Posterior vena cava (tissue), 2 donors: ENCODE measurements at regions not wholly inside any gene's neighbourhood (a gene's known extent, or its start where the extent isn't known, plus 50 kb on each side); places are given as distances from the start of the nearest gene placed in this dataset.
"Not testable (repeated sequence)": the region's sequence is repeated elsewhere in the genome, so short reads cannot be mapped to it uniquely, and the experiment has no call there.

Source experiments
- DNase-seq: peaks from one replicate; pipeline ENCODE4 v3.0.0-alpha.2; 2020; ENCODE audit warnings: low spot score
- intact Hi-C, 2 donors: fragments of 100-400 bp; cut with DNase I; formaldehyde crosslinking; loops; one replicate each; pipeline versions ENCODE4 v1.14.1 to v1.14.2; 2022 to 2023
- donor health status: DM: yes; HTN: yes; CAD: no.
- donor health status: DM: yes; HTN: yes; CAD: no.

GRCh38 chr2:57368190-57368589, 678.4 kb upstream of the VRK2 start:
- intact Hi-C loops = no loop called here
- DNase-seq = no peak

- intact Hi-C loops = no loop called here
Measured at GRCh38 chr2:57370882-57371585, 675.6 kb upstream of the VRK2 start.

GRCh38 chr2:57372237-57372984, 674.2 kb upstream of the VRK2 start:
- DNase-seq = no peak
- intact Hi-C loops = no loop called here

More at GRCh38 chr2:57370882-57371585, 675.6 kb upstream of the VRK2 start:
- no peak for DNase-seq

- intact Hi-C loops = no loop called here
Measured at GRCh38 chr2:57373530-57373929, 673.1 kb upstream of the VRK2 start.

GRCh38 chr2:57376985-57377384, 669.6 kb upstream of the VRK2 start:
- no peak for DNase-seq
- intact Hi-C loops = no loop called here

More at GRCh38 chr2:57373530-57373929, 673.1 kb upstream of the VRK2 start:
- DNase-seq = no peak

GRCh38 chr2:57386305-57386704, 660.3 kb upstream of the VRK2 start:
- intact Hi-C loops = no loop called here
- no peak for DNase-seq

GRCh38 chr2:57396355-57397098, 650.1 kb upstream of the VRK2 start:
- DNase-seq = no peak
- intact Hi-C loops = no loop called here

GRCh38 chr2:57397550-57398360, 648.9 kb upstream of the VRK2 start:
- DNase-seq = peak; percentile 66
- intact Hi-C loops = no loop called here

- no peak for DNase-seq
- intact Hi-C loops = no loop called here
Measured at GRCh38 chr2:57399057-57399456, 647.5 kb upstream of the VRK2 start.

- DNase-seq = no peak
- intact Hi-C loops = no loop called here
Measured at GRCh38 chr2:57402096-57402495, 644.5 kb upstream of the VRK2 start.

GRCh38 chr2:57402755-57403154, 643.9 kb upstream of the VRK2 start:
- intact Hi-C loops = no loop called here
- DNase-seq = no peak

GRCh38 chr2:57407772-57408201, 638.8 kb upstream of the VRK2 start:
- intact Hi-C loops = no loop called here
- DNase-seq = no peak

GRCh38 chr2:57408587-57408986, 638.0 kb upstream of the VRK2 start:
- no peak for DNase-seq
- intact Hi-C loops = no loop called here

- intact Hi-C loops = loop anchor here in 1 of 2 donors (10.0 kb wide), 1 partner anchor 1922 kb away; no protein-coding TSS in a partner anchor
- no peak for DNase-seq
Measured at GRCh38 chr2:57417007-57417406, 629.6 kb upstream of the VRK2 start.

GRCh38 chr2:57418859-57419346, 627.7 kb upstream of the VRK2 start:
- intact Hi-C loops = loop anchor here in 1 of 2 donors (10.0 kb wide), 1 partner anchor 1924 kb away; no protein-coding TSS in a partner anchor
- not testable (repeated sequence) for DNase-seq

- no peak for DNase-seq
- intact Hi-C loops = no loop called here
Measured at GRCh38 chr2:57429831-57430230, 616.8 kb upstream of the VRK2 start.

GRCh38 chr2:57432528-57432927, 614.1 kb upstream of the VRK2 start:
- intact Hi-C loops = no loop called here
- DNase-seq = no peak

GRCh38 chr2:57434441-57434840, 612.2 kb upstream of the VRK2 start:
- no peak for DNase-seq
- intact Hi-C loops = no loop called here

- DNase-seq = no peak
- intact Hi-C loops = no loop called here
Measured at GRCh38 chr2:57434972-57435371, 611.6 kb upstream of the VRK2 start.
